NB4 (cell line): ENCODE measurements at regions not wholly inside any gene's neighbourhood (a gene's known extent, or its start where the extent isn't known, plus 50 kb on each side); places are given as distances from the start of the nearest gene placed in this dataset.

Source experiments
- MAX ChIP-seq: IDR thresholded peaks from 2 replicates; pipeline ENCODE4 v1.6.1; 2011; ENCODE audit warnings: low read depth, low read length
- MYC ChIP-seq: IDR thresholded peaks from 2 replicates; pipeline ENCODE4 v1.6.1; 2011; ENCODE audit warnings: low read depth, low read length
- POLR2A ChIP-seq: IDR thresholded peaks from 2 replicates; pipeline ENCODE4 v1.6.1; 2011; ENCODE audit warnings: mild to moderate bottlenecking; ENCODE audit not compliant: insufficient read length; ENCODE audit errors: extremely low read depth
- TF ChIP-seq, protein P1 (sequence below): IDR thresholded peaks from one replicate; pipeline ENCODE4 v1.5.1; 2012; ENCODE audit warnings: low read depth, low read length

DNA sequence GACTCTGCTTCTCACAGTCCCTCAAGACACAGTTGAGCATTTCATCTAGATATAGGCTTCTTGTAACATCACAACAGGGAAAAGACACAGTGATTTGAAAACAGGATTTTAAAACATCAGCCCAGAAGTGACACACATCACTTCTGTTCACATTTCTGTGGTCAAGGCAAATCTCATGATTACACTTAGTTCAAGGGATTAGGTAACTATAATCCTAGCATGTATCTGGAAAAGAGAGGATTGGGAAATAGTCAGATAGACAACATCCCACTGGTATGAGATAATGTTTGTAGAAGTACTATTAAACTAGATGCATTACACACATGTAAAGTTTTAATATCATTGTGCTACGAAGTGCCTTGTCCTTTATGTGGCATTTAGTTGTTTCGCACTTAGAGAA, 252.6 kb upstream of the PRKD1 start:
- TF ChIP-seq, protein P1, sequence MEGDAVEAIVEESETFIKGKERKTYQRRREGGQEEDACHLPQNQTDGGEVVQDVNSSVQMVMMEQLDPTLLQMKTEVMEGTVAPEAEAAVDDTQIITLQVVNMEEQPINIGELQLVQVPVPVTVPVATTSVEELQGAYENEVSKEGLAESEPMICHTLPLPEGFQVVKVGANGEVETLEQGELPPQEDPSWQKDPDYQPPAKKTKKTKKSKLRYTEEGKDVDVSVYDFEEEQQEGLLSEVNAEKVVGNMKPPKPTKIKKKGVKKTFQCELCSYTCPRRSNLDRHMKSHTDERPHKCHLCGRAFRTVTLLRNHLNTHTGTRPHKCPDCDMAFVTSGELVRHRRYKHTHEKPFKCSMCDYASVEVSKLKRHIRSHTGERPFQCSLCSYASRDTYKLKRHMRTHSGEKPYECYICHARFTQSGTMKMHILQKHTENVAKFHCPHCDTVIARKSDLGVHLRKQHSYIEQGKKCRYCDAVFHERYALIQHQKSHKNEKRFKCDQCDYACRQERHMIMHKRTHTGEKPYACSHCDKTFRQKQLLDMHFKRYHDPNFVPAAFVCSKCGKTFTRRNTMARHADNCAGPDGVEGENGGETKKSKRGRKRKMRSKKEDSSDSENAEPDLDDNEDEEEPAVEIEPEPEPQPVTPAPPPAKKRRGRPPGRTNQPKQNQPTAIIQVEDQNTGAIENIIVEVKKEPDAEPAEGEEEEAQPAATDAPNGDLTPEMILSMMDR, result no peak
- TF ChIP-seq POLR2A (no peak), MAX (no peak), MYC (no peak)
